GM19395 (cell line): ENCODE measurements at regions not wholly inside any gene's neighbourhood (a gene's known extent, or its start where the extent isn't known, plus 50 kb on each side); places are given as distances from the start of the nearest gene placed in this dataset.

ENCODE experiments used
- ATAC-seq: cut with Tn5 transposase; IDR thresholded peaks from one replicate; pipeline ENCODE4 v1.9.1; 2021; ENCODE audit warnings: mild to moderate bottlenecking, moderate library complexity; ENCODE audit not compliant: unreplicated experiment

DNA sequence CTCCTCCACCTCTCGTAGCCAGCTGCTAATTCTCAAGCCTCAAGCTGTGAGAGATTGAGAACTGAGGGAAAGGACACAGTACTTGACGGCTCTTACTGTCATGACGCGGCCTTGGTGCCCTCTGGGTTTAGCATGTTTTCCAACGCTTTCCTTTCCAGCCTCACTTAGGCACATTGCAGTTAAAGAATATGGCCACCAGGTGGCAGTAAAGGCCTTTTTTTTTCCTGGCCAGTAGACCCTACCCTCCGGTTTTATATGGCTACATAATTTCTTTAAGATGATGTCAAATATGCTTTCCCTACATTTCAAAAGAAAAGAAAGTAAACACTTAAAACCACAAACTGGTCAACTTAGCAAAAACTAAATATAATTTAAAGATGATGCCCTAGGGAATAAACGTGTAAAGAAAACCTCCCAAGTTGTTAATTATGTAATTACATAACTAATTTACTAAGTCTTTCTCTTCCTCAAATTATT, 56.8 kb upstream of the PRDX6 start:
- ATAC-seq: peak; percentile 41

DNA sequence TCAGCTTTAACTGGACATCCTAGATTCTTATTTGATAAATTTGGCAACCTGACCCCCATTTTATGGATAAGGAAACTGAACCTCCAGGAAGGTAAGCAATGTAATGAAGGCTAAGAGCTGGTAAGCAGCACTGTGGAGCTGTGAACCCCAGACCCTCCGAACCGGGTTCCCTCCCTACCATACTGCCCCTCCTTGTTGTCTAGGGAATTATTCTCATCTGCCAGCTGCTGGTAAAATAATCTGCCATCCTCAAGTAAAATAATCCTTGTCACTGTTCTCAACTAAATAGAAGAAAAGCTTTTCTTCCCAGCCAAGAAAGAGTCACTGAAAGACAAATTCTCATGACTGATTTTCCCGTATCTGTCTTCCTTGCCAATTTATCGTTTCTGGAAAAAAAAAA, 55.8 kb upstream of the PRDX6 start:
- ATAC-seq: no peak

- ATAC-seq: no peak
Observed at GRCh38 chr1:173421789-173422188, 55.3 kb upstream of the PRDX6 start.

- ATAC-seq: no peak
Observed at GRCh38 chr1:173422456-173422976, 54.6 kb upstream of the PRDX6 start.

- no peak for ATAC-seq
Observed at GRCh38 chr1:173423291-173423690, 53.8 kb upstream of the PRDX6 start.

DNA sequence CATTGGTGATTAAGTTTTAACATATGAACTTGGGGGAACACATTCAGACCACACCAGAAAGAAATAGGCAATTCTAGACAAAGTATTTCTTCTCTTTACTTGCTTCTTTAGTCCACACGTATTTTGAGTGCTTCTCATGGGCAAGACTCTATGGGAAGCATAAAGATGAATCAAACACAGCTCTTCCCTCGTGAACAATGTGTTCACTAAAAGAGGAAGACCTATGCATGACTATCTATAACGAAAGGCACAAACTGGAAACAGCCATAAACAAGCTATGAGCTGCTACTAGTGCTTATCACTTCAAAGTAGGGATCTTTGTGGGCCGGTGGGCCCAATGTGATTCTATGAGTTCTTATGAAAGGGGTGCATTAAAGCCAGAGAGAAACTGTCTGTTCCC, 53.0 kb upstream of the PRDX6 start:
- no peak for ATAC-seq

- ATAC-seq: no peak
Observed at GRCh38 chr1:173424782-173425407, 52.2 kb upstream of the PRDX6 start.

DNA sequence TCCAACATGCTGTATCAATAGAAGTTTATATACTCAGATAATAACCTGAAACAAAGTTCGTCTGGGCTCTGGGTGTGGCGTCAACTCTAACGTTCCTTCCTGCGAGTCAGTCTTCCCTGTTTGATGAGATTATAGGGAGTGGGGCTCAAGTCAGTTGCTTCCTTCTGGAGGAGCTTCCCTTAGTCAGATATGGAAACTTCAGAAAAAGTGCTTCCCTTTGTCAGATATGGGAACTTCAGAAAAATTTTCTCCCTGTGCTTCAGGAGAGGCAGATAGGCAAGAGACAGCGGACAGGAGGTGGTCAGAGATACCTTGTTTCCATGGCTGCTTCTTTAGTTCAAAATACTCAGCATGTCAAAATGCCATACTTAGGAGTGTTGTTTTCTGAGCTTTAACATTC, 51.1 kb upstream of the PRDX6 start:
- no peak for ATAC-seq

- no peak for ATAC-seq
Observed at GRCh38 chr1:173427146-173428054, 49.7 kb upstream of the PRDX6 start.
